GM12892 (cell line): ENCODE measurements at regions not wholly inside any gene's neighbourhood (a gene's known extent, or its start where the extent isn't known, plus 50 kb on each side); places are given as distances from the start of the nearest gene placed in this dataset.

Source experiments
- POLR2A ChIP-seq: IDR thresholded peaks from 2 replicates; pipeline ENCODE4 v1.6.1; 2011; ENCODE audit warnings: low read depth, low read length, control low read depth
- POLR2AphosphoS5 ChIP-seq: IDR thresholded peaks from 2 replicates; pipeline ENCODE4 v1.6.1; 2011; ENCODE audit warnings: low read depth, low read length, control low read depth
- TAF1 ChIP-seq: IDR thresholded peaks from 2 replicates; pipeline ENCODE4 v1.6.1; 2011; ENCODE audit warnings: low read depth, mild to moderate bottlenecking, control low read depth, low read length, borderline replicate concordance

DNA sequence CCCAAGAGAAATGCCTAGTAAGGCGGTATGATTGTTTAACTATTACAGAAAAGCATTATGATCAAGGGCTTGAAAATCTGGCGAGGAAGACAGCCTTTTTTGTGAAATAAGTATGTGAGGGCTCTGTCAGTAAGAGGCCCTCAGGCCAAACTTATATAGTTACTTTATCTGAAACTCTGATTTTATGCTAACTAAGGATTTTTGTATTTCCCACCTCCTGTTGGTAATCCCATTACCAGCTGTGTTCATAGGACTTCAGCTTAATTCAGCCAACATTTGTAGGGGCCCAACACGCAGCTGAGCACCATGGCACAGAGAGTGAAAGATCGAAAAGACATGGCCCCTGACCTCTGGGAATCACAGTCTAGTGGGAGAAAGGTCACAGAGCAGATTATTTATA, 318.3 kb upstream of the WWC1 start:
- TF ChIP-seq TAF1 = no peak
- no peak for TF ChIP-seq POLR2A
- no peak for TF ChIP-seq POLR2AphosphoS5
